Left hindlimb (tissue), 1 donor: ENCODE measurements at regions not wholly inside any gene's neighbourhood (a gene's known extent, or its start where the extent isn't known, plus 50 kb on each side); places are given as distances from the start of the nearest gene placed in this dataset.

Source experiments
- DNase-seq: peaks from one replicate; pipeline ENCODE4 v3.0.0-alpha.2; 2018

DNA sequence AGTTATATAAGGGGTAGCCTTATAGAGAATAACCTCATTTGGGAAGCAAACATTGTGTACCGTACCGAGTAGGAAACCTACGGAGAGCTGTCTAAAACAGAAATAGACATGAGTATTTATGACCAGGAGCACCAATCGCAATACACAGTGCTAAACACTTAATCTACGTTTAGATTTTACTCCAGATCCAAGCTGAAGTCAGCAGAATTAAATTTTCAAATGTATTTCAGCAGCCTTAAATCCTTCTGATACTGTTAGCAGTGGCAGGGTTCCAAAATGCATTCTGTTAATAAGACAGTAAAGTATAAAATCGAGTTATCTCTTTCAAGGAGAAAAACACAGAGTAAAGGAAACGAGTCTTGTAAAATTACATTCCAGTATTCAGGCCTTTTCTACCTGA, 118.1 kb upstream of the ZNF521 start:
- DNase-seq: no peak

DNA sequence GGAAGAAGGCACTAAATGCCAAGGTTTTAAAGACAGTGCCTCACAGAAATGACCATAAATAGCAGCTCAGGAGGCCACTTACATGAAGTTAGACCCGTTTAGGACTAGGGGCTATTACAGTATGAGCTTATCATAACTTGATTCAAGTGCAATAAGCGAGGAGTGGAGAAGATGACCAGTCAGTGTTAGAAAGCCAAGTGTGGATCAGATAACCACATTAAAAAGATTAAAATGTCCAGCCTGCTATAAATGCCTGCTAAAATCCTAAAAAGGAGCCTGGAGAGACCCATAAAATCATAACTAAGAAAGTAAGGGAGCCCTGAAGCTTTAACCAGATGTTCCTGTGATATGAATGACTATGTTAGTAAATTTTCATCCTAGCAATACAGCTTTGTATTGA, 117.5 kb upstream of the ZNF521 start:
- no peak for DNase-seq

DNA sequence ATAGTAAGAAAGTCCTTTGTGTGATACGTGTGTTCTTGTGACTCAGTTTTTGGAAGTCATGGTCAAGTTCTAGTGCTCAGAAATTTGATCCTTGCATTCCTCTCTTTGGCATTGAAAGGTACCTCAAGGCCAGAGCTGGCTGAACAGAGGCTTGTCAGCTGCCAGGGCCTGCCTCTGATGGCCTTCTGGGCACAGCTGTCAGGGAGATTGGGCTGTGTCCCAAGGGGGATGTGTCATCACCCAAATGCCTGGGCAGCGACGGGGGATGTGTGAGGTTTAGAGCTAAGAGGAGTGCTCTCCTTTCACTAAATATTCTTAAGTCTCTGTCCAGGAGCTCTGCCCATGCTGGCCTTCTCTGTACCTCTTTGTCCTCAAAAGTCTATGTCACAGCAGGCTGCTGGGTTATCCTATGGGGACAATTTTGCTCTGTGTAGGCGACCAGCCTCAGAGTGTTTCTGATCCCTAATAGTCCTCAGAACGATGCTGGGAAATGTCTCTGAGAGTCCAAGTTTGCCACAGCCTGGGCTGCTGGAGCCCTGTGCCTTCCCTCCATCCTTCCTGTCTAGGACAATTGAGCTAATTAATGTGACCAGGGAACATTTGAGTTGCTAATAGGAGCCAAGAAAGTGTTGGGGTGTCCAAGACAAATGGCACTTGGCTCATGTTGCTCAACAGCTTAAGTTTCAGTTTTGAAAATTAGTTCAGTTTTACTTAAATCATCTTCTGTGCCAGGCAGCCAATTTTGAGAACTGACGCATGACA, 115.4 kb upstream of the ZNF521 start:
- peak; percentile 71 for DNase-seq

DNA sequence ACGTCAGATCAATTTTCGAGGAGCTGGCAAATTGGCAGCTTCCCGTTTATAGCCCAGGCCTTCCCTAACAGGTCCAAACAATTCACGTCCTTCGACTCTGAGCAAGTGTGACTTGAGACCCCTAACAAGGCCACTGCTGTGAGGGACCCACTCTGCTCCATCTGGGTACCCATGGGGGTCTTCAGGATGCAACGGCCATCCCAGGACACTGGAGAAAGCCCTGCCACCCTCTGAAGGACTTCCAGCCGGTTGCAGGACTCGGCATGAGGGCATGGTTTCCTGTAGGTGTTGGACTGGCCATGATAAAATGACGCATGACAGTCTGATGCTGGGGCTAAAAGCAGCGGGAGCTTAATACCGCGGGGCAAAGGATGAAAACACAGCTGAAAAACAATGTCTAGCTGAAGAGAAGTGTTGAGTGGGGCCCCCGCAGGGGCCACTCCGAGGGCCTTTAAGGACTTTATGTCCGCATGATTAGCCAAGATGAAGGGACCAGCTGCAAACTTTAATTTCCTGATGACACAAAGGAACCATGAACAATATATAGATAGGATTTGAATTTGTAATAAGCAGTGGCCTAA, 113.3 kb upstream of the ZNF521 start:
- no peak for DNase-seq

DNA sequence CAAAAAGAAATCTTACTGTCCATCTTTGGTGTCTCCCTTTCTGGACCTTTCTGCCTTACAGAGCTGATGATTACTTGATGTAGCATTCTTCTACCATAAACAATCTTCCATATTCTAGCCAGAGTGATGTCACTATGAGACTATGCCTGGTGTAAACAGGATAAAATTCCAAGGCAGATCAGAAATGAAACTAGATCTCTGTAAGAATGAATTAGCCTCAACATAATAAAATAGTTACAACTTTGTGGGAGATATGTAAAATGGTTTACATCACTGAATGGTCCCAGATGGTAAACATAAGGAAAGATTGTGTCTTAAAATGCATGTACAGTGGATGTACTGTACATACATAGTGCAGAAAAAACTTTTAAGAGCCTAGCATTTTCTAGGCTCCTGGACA, 112.3 kb upstream of the ZNF521 start:
- DNase-seq: no peak

DNA sequence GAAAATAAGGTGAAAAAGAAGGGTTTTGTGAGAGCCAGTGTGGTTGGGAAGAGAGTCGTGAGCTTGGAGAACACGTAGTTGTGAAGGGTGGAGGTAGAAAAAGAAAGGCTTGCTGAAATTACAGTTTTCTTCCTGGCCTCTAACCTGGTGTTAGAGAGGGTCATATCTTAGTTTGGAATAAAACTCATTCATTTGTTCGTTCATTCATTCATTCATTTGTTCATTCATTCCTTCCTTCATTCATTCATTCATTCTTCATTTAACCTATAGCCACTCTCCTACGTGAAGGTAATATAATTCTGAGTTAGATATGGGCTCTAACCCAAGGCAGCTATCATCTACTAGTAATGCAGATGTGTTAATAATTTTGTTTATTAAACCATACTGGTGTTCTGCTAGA, 111.8 kb upstream of the ZNF521 start:
- DNase-seq: no peak

DNA sequence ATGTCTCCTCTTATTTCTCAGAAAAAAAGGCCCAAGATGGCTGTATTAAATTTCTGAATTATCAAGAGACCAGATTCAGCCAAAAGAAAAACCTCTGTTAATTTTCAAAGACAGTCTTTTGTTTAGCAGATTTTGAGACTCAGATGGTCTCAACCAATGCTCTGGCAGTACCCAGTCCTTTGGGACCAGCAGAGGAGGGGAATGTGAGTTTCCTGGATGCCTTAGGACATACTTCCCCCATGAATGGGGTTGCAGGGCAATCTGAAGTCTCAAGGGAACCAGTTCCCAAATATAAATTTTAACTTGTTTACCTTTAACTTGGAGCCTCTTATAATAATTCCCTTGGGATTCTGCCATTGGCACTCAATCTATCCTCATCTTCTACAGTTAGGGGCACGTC, 107.8 kb upstream of the ZNF521 start:
- DNase-seq: no peak

DNA sequence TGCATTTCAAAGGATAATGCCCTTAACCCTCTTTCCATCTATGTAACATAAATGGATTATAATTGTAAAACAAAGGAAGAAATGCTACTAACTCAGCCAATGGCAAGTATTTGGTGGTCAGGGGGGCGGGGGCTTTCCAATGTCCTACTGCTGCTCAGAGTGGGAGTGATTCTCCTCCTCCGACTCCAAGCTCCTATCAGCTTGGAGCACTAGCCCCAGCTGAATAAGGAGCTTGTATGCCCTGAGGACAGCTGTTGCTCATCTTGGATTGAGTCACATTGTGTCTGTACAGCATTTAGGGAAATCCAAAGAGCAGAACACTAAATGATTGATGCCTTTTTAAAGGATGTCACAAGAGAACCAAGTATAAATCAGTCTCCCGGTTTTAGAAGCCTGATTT, 105.6 kb upstream of the ZNF521 start:
- DNase-seq: no peak

DNA sequence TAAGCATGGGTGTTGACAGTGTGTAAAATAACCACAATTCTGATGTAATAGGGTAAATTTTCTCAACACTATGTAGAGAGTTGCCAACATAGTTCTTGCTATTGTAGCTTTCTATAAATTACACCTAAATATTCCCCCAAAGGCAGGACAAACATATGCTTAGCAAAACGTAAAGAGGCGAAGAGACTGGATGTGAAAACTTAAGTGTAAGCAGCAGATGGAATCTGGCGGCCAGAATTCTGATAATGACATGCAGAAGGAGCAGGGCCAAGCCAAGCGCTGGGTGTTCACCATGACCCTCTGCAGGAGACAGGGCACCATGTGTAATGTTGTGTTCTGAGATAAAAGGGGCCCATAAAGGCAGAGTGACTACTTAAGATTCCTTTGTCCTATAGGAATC, 105.2 kb upstream of the ZNF521 start:
- no peak for DNase-seq

DNA sequence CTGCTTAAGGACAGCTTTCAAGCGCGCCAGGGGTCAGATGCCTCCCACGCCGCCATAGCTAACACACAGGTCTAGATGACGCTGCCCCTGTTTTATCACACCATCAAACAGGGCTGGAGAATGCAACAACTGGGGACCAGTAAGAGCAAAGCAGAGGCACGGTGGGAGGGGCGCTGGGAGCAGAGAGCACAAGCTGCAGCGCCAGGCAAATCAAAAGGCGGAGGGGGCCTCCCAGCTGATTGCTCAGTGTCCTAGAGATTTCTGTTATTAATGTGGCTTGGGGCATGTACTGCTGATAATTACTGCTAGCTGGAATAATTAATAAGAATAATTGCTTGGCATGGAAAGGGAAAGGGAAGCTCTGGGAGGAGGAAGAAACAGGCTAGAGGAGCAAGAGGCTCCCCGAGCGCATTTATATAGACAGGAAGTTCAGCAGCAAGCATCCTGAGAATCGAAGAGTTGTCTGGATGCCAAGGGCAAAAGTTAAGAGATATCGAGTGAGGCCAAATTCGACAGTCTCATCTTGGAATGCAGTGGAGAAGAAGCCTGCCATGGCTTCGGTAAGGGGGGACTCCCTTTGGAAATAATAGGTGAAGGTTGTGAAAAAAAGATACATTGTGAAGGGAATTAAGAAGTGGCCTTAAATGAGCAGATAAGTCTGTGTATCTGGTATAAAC, 104.5 kb upstream of the ZNF521 start:
- DNase-seq: no peak

DNA sequence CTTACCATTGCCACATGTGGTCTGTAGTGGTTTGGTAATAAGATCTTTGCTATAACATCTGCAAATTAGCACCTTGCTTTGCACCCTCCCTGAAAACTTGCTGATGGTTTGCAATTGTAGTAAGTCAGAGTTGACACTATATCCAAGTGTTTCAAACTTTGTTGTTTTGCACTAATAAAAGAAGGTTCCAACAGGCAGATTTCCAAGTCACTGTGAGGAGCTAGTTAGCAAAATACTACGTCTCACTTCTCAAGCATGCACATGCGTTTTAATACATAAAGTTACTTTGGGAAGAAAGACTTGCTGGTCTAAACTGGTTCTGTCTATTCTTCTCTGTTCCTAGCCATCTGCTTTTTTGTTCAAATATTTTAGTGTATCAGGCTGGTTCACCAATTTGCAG, 103.7 kb upstream of the ZNF521 start:
- no peak for DNase-seq

DNA sequence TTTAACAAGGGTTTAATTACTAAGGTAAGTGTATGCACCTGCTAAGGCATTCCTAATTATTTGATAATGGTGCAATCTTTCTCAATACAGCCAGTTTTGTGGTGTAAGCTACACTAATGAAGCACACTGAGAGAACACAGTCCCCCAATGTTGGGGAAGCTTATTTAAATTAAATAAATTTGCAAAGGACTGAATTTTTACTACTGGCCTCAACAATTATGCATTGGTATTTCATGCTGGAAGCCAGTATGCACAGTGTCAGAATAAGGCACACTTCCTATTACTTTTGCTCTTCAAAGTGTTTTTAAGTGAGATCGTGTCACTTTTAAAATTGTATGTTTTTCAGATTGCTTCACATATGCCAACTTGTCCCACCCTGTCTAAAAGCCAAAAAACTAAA, 103.2 kb upstream of the ZNF521 start:
- no peak for DNase-seq

DNA sequence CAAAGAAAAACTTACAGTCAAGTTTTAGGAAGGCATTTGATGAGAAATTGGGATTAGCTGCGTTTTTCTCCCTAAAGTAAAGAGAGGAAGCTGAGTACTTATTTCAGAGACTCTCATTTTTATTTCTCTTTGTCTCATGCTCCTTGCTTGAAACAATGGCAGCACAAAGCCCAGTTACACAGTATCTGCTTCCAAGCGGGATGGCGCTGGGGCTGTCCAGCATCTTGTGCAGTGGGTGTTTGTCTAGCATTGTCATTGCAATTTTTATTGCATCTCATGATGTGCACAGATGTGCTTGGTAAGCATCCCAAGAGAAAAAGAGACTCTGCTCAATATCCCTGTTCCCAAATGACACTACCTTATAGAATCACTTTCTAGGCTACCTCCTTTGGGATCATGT, 102.8 kb upstream of the ZNF521 start:
- no peak for DNase-seq

DNA sequence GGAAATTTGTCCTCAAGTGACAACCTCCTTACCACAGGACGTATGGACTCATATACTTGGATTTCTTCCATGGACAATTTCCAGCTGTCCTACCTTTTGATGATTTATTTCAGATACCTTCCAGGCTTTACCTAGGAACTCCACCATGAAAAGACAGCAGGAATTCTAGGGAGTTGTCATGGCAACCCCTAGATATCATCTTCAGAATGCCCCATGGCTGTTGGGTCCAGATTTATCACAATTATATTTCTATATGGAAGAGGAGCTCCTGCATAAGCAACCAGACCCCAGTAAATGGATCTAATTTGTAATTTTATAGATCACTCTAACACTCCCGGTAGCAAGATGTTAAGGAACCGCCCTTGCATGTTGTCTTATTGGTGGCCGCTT, 102.3 kb upstream of the ZNF521 start:
- no peak for DNase-seq

DNA sequence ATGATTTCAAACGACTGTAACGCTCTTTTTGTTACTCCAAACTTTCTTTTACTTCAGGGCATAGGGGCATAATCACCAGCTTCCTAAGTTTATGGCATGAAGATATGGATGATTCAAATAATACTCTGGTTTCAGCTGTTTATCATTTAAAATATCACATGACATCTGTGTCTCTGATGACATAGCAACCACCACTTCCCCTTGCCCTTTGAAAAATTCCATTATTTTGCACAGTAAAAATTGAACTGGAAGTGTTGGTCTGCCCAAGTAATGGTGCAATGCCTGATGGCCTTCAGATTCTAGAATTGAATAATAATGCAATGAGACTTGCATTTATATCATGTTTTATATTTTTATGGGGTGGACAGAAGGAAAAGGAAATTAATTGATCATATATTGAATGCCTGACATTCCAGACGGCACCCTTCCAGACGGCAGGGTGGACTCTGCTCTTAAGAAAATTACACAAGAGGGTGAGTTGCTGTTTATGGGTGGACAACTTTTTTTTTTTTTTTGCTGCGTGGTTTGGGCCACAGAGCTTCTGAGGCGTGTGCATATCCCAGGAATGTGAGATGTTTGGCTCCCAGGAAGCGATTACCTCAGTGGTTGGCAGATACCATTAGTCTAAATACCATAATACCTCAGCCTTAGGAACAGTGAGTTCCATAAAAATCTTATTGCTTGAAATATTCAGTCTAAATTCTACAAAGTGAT, 101.7 kb upstream of the ZNF521 start:
- no peak for DNase-seq

DNA sequence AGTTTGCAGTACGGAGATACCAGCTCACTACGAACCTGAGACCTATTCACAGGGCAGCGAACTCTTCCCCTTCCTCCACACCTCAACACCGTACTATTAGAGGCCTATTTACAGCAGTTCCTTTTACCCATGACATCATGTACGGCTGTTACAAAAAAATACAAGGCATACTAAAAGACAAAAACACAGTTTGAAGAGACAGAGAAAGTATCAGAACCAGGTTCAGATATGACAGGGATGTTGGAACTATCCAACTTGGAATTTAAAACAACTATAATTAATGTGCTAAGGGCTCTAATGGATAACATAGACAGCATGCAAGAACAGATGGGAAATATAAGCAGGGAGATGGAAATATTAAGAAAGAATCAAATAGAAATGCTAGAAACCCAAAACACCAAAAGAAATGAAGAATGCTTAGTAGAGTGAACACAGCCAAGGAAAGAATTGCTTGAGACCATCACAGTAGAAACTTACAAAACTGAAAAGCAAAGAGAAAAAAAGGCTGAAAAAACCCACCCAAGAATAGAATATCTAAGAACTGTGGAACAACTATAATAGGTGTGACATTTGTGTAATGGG, 99.2 kb upstream of the ZNF521 start:
- DNase-seq: no peak

DNA sequence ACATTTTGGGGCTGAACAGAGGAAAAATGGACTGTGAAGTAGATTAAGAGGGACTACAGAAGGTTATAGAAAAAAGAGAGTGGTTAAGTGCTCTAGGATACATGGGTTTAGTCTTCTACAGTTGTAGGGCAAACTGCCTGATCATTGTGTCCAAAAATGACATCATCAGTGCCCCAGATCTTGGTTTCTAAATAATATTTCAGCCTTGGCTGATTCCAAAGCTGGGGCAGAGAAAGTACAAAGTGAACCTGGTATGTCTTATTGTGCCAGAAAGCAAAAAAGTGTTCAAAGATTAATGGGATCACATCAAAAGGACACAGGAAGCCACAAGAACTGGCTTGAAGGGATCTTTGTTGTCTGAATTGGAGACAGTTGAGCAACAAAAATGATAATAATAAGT, 97.1 kb upstream of the ZNF521 start:
- DNase-seq: no peak

DNA sequence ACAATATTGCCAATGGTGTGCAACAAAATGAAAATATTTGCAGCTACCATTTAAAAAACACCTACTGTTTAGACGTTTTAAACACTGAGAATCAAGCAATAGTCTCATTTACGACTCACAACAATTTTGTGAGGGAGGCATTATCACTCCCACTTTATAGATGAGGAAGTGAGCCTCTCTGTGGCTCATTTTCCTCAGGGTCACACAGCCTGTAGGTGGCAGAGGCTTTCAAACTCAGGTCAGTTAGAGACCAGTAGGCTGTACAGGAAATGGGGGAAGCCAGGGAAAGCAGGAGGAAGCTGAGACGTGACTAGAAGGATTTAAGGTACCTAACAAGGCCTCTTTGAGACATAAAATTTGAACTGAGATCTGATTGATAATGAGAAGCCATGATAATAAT, 95.0 kb upstream of the ZNF521 start:
- no peak for DNase-seq

DNA sequence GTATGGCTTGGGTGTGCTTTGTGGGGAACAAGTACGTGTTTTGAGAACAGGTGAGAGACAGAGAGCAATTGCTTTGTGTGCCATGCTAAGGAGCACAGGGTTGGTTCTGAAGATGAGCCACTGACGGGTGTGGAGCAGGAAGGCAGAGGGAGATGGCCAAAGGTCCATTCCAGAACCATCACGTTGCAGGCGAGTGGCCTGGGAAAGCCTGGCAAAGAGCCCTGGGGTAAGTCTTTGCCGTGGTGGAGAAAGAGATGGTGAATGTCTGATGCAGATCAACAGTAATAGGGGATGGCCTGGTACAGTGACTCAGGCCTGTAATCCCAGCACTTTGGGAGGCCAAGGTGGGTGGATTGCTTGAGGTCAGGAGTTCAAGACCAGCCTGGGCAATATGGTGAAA, 93.5 kb upstream of the ZNF521 start:
- DNase-seq: no peak

DNA sequence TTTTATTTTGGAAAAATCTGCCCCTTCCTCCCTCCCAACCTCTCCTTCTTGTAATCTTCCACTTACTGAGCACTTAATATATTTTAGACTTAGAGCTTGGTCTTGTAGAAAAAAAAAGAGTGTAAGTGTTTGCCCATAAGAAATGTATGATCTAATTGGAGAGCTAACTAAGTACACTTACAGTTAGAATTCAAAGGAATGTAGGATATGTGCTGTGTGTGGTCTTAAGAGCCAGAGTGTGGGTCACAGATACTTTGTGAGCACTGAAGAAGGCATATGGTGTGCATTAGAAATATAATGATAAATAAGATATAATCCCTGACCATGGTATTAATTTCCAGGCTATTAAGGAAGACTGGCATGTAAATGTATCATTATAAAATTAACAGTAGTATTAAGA, 91.8 kb upstream of the ZNF521 start:
- DNase-seq: no peak

DNA sequence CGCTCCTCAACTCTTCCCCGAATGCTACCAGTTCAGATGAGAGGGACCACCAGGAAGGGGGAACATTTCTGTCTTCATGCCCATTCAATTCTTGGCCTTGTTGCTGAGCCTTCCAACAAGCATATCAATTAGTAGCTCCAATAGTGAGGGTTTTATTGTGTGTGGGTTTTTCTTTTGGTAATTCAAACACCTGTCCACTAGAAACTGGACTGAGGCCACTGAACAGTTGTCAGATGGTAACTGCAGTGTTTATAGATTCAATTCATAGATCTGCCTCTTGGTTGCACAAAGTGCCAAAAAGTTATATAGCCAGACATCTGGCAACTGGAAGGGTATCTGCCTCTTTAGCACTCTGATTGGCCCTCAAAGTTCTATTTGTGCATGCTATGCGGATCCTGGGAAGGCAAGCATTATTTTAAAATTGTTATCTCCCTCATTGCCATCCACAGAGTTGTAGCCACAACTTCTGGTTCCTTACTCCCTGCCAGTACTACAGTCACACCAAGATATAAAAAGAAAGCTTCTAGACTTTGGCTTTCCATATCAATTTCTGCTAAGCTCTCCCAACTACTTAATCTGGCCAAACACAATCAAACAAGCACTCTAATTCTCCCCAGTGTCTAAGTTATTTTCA, 83.3 kb upstream of the ZNF521 start:
- no peak for DNase-seq

DNA sequence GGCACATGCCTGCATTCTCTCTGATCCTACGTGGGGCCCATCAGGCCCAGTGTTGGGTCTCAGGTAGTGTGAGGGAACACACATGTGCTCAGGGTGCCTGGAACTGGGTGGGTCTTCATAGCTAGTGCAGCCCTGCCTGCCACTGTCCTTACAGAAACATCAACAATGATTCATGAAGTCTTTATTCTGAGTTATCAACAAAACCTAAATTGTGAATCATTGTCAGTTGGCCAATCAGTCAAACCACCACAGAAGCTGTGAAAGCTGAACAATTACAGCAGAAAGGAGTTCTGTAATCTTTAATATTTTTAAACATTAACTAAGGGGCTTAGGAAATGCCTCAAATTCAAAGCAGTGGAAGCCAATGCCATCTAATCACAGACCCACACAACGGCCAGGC, 82.8 kb upstream of the ZNF521 start:
- DNase-seq: no peak

DNA sequence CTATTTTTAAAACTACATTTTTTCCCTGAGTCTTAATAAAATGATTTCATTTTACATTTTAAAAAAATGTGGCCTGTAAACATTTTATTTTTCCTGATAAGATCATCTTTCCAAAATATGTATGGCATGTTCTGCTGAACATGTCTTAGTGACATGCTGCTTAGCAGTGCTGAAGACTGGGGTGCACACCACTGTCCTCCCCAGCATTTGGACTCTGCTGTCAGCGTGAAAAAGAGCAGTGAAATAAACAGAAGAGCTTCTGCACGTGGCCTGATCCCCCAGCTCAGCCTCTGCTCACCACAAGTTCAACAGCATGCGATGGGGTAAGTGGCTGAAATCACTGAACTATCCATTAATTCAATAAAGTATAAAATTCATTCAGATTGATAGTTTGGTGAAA, 81.6 kb upstream of the ZNF521 start:
- DNase-seq: no peak
